Neutrophil (primary cell): ENCODE measurements at regions not wholly inside any gene's neighbourhood (a gene's known extent, or its start where the extent isn't known, plus 50 kb on each side); places are given as distances from the start of the nearest gene placed in this dataset.

Experiments
- H3K27ac ChIP-seq: fragments of 200-600 bp; sonication (generic); 2 replicates; pipeline ENCODE4 v1.5.1; 2016; ENCODE audit warnings: mild to moderate bottlenecking, moderate library complexity
- H3K27me3 ChIP-seq: fragments of 200-600 bp; sonication (generic); 2 replicates; pipeline ENCODE4 v1.6.0; 2016; ENCODE audit warnings: mild to moderate bottlenecking
- H3K36me3 ChIP-seq: fragments of 200-600 bp; sonication (generic); 2 replicates; pipeline ENCODE4 v1.5.1; 2017
- H3K4me1 ChIP-seq, 2 experiments: fragments of 200-600 bp in 1 of 2; sonication (generic) in 1 of 2; 1 replicate in 1 of 2; 2 replicates in 1 of 2; pipeline versions ENCODE4 v1.5.1 to v1.6.1; 2013 to 2016; ENCODE audit warnings: low read depth in 1 of 2, low read length in 1 of 2, mild to moderate bottlenecking in 1 of 2, moderate library complexity in 1 of 2; ENCODE audit not compliant: control insufficient read depth in 1 of 2, insufficient read depth in 1 of 2
- H3K4me3 ChIP-seq, 2 experiments: fragments of 200-600 bp in 1 of 2; sonication (generic) in 1 of 2; 1 replicate in 1 of 2; 2 replicates in 1 of 2; pipeline ENCODE4 v1.5.1; 2013 to 2016; ENCODE audit warnings: low read depth in 1 of 2, low read length in 1 of 2, mild to moderate bottlenecking in 1 of 2, moderate library complexity in 1 of 2
- H3K9me3 ChIP-seq: fragments of 200-600 bp; sonication (generic); 2 replicates; pipeline ENCODE4 v1.5.1; 2016
- TF ChIP-seq, protein P1 (sequence below): fragments of 200-600 bp; sonication (generic); IDR thresholded peaks from 2 replicates; pipeline ENCODE4 v1.5.1; 2016; ENCODE audit warnings: antibody characterized with exemption

- H3K27me3 ChIP-seq: no peaks in the 10 kb centered on the region
- H3K4me1 ChIP-seq: no peaks in the 10 kb centered on the region
- H3K27ac ChIP-seq: no peak overlapping the region
- H3K9me3 ChIP-seq: no peaks in the 10 kb centered on the region
- H3K4me3 ChIP-seq: no peak overlapping the region
- TF ChIP-seq, protein P1, sequence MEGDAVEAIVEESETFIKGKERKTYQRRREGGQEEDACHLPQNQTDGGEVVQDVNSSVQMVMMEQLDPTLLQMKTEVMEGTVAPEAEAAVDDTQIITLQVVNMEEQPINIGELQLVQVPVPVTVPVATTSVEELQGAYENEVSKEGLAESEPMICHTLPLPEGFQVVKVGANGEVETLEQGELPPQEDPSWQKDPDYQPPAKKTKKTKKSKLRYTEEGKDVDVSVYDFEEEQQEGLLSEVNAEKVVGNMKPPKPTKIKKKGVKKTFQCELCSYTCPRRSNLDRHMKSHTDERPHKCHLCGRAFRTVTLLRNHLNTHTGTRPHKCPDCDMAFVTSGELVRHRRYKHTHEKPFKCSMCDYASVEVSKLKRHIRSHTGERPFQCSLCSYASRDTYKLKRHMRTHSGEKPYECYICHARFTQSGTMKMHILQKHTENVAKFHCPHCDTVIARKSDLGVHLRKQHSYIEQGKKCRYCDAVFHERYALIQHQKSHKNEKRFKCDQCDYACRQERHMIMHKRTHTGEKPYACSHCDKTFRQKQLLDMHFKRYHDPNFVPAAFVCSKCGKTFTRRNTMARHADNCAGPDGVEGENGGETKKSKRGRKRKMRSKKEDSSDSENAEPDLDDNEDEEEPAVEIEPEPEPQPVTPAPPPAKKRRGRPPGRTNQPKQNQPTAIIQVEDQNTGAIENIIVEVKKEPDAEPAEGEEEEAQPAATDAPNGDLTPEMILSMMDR: no peak
- no peaks in the 10 kb centered on the region for H3K36me3 ChIP-seq
These were observed 136.1 kb downstream of the ZFP36L2 start for GRCh38 chr2:43090317-43090716.

DNA sequence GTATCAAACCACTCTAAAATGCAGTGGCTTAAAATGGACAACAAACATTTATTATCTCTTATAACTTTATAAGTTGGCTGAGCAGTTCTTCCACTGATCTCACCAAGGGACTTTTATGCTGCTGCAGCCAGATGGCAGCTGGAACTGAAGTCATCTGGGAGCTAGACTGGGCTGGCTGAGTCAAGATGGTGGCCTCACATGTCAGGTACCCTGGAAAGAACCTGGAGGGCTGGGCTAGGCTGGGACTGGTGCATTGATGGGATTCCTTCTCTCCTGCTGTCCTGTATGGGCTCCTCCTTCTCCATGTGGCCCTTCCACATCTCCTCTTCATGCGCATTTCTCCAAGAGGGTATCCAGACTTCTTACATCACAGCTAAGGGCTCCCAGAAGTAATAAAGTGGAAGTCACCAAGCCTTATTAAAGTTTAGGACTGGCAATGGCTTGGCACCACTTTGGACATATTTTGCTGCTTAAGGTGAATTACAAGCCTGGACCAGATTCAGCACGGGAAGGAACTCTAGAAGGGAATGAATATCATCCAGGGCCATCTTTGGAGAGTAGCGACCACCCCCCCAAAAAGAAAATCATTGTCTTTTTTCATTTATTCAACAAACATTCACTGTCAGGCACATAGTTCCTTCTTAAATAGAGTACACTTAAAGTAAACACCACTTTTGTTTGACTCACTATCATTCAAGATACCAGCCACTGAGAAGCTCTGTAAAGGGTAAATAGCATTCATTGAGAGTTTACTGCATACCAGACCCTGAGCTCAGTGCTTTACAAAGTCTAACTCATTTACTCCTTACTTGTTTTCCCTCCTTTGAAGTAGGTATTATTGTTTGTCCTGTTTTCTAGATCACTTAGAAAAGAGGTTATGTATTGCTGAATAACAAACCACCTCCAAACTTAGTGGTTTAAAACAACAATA, 138.0 kb downstream of the ZFP36L2 start:
- peaks cover 0 to 3% of the 10 kb centered on the region in 2 experiments for H3K4me1 ChIP-seq

GRCh38 chr2:43087413-43087812, 139.0 kb downstream of the ZFP36L2 start:
- H3K4me3 ChIP-seq: no peak overlapping the region
- H3K27ac ChIP-seq: no peak overlapping the region
- no peaks in the 10 kb centered on the region for H3K27me3 ChIP-seq
- H3K9me3 ChIP-seq: no peaks in the 10 kb centered on the region
- H3K36me3 ChIP-seq: no peaks in the 10 kb centered on the region
- peaks cover 0 to 3% of the 10 kb centered on the region in 2 experiments for H3K4me1 ChIP-seq
- TF ChIP-seq, protein P1: no peak

More for the DNA sequence above, 138.0 kb downstream of the ZFP36L2 start:
- TF ChIP-seq, protein P1: no peak
- Histone ChIP-seq H3K4me3 (no peak overlapping the region), H3K9me3 (no peaks in the 10 kb centered on the region), H3K27ac (no peak overlapping the region), H3K36me3 (no peaks in the 10 kb centered on the region), H3K27me3 (no peaks in the 10 kb centered on the region)

GRCh38 chr2:43086451-43087221, 139.8 kb downstream of the ZFP36L2 start:
- H3K27ac ChIP-seq: no peak overlapping the region
- TF ChIP-seq, protein P1: no peak
- peaks cover 0 to 3% of the 10 kb centered on the region in 2 experiments for H3K4me1 ChIP-seq
- H3K36me3 ChIP-seq: no peaks in the 10 kb centered on the region
- no peaks in the 10 kb centered on the region for H3K27me3 ChIP-seq
- H3K9me3 ChIP-seq: no peaks in the 10 kb centered on the region
- no peak overlapping the region for H3K4me3 ChIP-seq

DNA sequence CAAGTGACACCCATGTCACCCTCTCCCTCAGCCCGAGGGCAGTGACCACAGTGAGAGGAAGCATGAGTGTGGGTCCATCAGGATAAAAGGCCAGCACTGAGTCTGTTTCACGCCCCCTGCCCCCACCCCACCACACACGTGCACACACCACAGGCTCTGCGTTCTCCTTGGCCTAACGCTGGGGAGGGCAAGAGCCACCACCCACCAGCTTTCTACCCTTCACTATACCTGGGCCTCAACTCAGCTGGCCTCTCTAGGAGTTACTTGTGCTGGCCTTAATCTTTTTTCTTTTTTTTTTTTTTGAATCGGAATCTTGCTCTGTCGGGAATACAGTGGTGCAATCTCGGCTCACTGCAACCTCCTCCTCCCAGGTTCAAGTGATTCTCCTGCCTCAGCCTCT, 140.5 kb downstream of the ZFP36L2 start:
- Histone ChIP-seq H3K27ac (no peak overlapping the region), H3K4me3 (no peak overlapping the region), H3K4me1 (peaks cover 0 to 3% of the 10 kb centered on the region in 2 experiments), H3K36me3 (no peaks in the 10 kb centered on the region), H3K9me3 (no peaks in the 10 kb centered on the region), H3K27me3 (no peaks in the 10 kb centered on the region)
- TF ChIP-seq, protein P1: no peak
